AG09319 (cell line): ENCODE measurements at regions not wholly inside any gene's neighbourhood (a gene's known extent, or its start where the extent isn't known, plus 50 kb on each side); places are given as distances from the start of the nearest gene placed in this dataset.
A peak's percentile ranks its signal among the peaks of the same experiment; 100 is the strongest.

Experiments used
- DNase-seq: peaks from one replicate; pipeline ENCODE4 v3.0.0-alpha.2; 2010; ENCODE audit warnings: low read depth; ENCODE audit errors: extremely low read depth
- CTCF ChIP-seq: IDR thresholded peaks from 2 replicates; pipeline ENCODE4 v1.5.1; 2011; ENCODE audit warnings: low read depth, mild to moderate bottlenecking, inconsistent platforms, low read length, moderate library complexity

- peak; percentile 97 for DNase-seq
- no peak for TF ChIP-seq CTCF
Measured at GRCh38 chr4:156686120-156686519, 285.5 kb downstream of the PDGFC start.

GRCh38 chr4:156685308-156685707, 286.3 kb downstream of the PDGFC start:
- DNase-seq = no peak
- TF ChIP-seq CTCF = no peak

GRCh38 chr4:156677656-156678055, 293.9 kb downstream of the PDGFC start:
- DNase-seq = no peak
- TF ChIP-seq CTCF = no peak

GRCh38 chr4:156677131-156677531, 294.5 kb downstream of the PDGFC start:
- TF ChIP-seq CTCF = peak; percentile 25
- DNase-seq = no peak

- TF ChIP-seq CTCF = no peak
- DNase-seq = no peak
Measured at GRCh38 chr4:156676116-156676851, 295.3 kb downstream of the PDGFC start.

GRCh38 chr4:156673483-156673882, 298.1 kb downstream of the PDGFC start:
- DNase-seq = no peak
- TF ChIP-seq CTCF = no peak

GRCh38 chr4:156672492-156673305, 298.9 kb downstream of the PDGFC start:
- no peak for TF ChIP-seq CTCF
- DNase-seq = no peak
